H1 (cell line): ENCODE measurements at regions not wholly inside any gene's neighbourhood (a gene's known extent, or its start where the extent isn't known, plus 50 kb on each side); places are given as distances from the start of the nearest gene placed in this dataset.

Experiments
- EGR1 ChIP-seq: IDR thresholded peaks from 2 replicates; pipeline ENCODE4 v1.6.1; 2011; ENCODE audit warnings: low read depth, low read length, borderline replicate concordance
- MAFK ChIP-seq: IDR thresholded peaks from 2 replicates; pipeline ENCODE4 v1.6.1; 2012; ENCODE audit warnings: low read depth, mild to moderate bottlenecking, improper control_type of control experiment, low read length
- NANOG ChIP-seq: IDR thresholded peaks from 2 replicates; pipeline ENCODE4 v1.6.1; 2011; ENCODE audit warnings: low read length, low read depth, mild to moderate bottlenecking, inconsistent platforms; ENCODE audit not compliant: insufficient read depth, poor library complexity, severe bottlenecking
- POLR2A ChIP-seq, 2 experiments: IDR thresholded peaks; 1 replicate in 1 of 2; 2 replicates in 1 of 2; pipeline ENCODE4 v1.6.1; 2011; ENCODE audit warnings: low read depth in 2 of 2, low read length in 2 of 2, mild to moderate bottlenecking in 2 of 2; ENCODE audit errors: control extremely low read depth in 1 of 2
- SIN3A ChIP-seq, 2 experiments: IDR thresholded peaks in 1 of 2; conservative IDR thresholded peaks in 1 of 2; 2 replicates each; pipeline ENCODE4 v1.6.1; 2011 to 2012; ENCODE audit warnings: low read length in 2 of 2, improper control_type of control experiment in 1 of 2, low read depth in 1 of 2, mild to moderate bottlenecking in 1 of 2
- SIX5 ChIP-seq: IDR thresholded peaks from 2 replicates; pipeline ENCODE4 v1.6.1; 2011; ENCODE audit warnings: mild to moderate bottlenecking, low read depth, low read length
- SUZ12 ChIP-seq: fragments of 200-600 bp; sonication (generic); IDR thresholded peaks from 2 replicates; pipeline ENCODE4 v1.6.1; 2012; ENCODE audit warnings: mild to moderate bottlenecking, inconsistent platforms, low read length, moderate library complexity, mixed read lengths
- TF ChIP-seq, protein P1 (sequence below), 3 experiments: IDR thresholded peaks; 1 replicate in 2 of 3; 2 replicates in 1 of 3; pipeline versions ENCODE4 v1.5.1 to v1.6.1; 2011; ENCODE audit warnings: low read length in 3 of 3, mild to moderate bottlenecking in 3 of 3, inconsistent platforms in 2 of 3, low read depth in 1 of 3, moderate library complexity in 1 of 3; ENCODE audit not compliant: insufficient read depth in 1 of 3; ENCODE audit errors: control extremely low read depth in 1 of 3
- TF ChIP-seq, protein P2 (sequence below): IDR thresholded peaks from 2 replicates; pipeline ENCODE4 v1.6.1; 2011; ENCODE audit warnings: low read length, improper control_type of control experiment

DNA sequence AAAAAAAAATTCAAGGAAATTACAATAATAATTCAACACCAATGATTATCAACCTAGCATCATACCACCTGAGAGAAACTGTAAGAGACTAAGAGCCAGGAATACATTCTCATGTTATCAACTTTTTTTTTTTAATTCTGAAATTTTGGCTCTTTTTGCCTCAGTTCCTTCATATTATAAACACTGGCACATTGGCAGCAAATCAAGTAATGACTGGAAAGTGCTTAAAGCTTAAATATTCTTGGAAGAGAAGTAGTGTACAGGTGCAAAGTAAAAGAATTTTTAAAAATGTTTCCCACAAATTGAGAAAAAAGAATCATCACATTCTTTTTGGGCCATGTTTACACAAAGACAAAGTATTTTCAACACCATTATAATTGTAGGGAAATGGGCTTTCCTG lies 296.9 kb upstream of the SOX5 start:
- TF ChIP-seq, protein P1, sequence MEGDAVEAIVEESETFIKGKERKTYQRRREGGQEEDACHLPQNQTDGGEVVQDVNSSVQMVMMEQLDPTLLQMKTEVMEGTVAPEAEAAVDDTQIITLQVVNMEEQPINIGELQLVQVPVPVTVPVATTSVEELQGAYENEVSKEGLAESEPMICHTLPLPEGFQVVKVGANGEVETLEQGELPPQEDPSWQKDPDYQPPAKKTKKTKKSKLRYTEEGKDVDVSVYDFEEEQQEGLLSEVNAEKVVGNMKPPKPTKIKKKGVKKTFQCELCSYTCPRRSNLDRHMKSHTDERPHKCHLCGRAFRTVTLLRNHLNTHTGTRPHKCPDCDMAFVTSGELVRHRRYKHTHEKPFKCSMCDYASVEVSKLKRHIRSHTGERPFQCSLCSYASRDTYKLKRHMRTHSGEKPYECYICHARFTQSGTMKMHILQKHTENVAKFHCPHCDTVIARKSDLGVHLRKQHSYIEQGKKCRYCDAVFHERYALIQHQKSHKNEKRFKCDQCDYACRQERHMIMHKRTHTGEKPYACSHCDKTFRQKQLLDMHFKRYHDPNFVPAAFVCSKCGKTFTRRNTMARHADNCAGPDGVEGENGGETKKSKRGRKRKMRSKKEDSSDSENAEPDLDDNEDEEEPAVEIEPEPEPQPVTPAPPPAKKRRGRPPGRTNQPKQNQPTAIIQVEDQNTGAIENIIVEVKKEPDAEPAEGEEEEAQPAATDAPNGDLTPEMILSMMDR (IDR thresholded peaks at IDR 0.05; ENCODE audit: control extremely low read depth in 1 of 3, insufficient read depth in 1 of 3, low read depth in 1 of 3, low read length in 3 of 3) = no peak
- TF ChIP-seq SUZ12 (no peak), POLR2A (IDR thresholded peaks at IDR 0.05; ENCODE audit: control extremely low read depth in 1 of 2, low read depth in 2 of 2, low read length in 2 of 2) (no peak), NANOG (no peak), EGR1 (no peak), SIX5 (no peak), SIN3A (conservative IDR thresholded peaks at IDR 0.05 in 1 of 2, IDR thresholded peaks at IDR 0.05 in 1 of 2; ENCODE audit: low read depth in 1 of 2, low read length in 2 of 2) (no peak), MAFK (no peak)
- TF ChIP-seq, protein P2, sequence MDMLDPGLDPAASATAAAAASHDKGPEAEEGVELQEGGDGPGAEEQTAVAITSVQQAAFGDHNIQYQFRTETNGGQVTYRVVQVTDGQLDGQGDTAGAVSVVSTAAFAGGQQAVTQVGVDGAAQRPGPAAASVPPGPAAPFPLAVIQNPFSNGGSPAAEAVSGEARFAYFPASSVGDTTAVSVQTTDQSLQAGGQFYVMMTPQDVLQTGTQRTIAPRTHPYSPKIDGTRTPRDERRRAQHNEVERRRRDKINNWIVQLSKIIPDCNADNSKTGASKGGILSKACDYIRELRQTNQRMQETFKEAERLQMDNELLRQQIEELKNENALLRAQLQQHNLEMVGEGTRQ = no peak
